GM19438 (cell line): ENCODE measurements at regions not wholly inside any gene's neighbourhood (a gene's known extent, or its start where the extent isn't known, plus 50 kb on each side); places are given as distances from the start of the nearest gene placed in this dataset.
"Not testable (repeated sequence)": the region's sequence is repeated elsewhere in the genome, so short reads cannot be mapped to it uniquely, and the experiment has no call there.

ENCODE experiments used
- ATAC-seq: cut with Tn5 transposase; IDR thresholded peaks from one replicate; pipeline ENCODE4 v1.9.1; 2021; ENCODE audit warnings: low read depth; ENCODE audit not compliant: unreplicated experiment

DNA sequence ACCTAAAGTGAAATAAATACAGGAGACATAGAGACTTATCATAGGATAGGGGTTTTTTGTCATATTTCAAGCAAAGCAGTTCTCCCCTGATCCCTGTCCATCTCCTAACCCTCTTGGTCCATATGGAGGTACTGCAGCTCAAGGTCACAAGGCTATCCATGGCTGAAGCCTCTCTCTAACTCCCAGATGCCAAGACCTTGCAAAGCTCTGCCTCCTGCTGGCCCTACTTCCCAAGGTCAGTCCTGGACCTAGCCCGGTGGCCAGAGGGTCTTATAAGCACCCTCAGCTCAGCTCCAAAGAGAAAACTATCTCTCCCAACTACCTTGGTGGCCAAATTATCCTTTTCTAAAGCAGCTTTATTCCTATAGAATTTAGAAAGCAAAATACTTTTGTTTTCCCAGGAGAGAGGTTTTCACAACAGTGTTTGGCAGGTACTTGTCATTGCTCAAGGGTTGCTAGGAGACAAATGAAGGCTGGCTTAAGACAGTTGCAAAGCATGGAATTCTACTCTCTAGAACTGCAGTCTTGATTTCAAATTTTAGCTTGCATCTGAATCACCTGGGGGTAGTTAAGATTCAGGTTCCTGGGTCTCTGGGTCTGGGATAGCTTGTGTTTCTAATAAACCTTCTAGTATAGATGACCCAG lies 121.5 kb downstream of the XCL2 start:
- no peak for ATAC-seq

DNA sequence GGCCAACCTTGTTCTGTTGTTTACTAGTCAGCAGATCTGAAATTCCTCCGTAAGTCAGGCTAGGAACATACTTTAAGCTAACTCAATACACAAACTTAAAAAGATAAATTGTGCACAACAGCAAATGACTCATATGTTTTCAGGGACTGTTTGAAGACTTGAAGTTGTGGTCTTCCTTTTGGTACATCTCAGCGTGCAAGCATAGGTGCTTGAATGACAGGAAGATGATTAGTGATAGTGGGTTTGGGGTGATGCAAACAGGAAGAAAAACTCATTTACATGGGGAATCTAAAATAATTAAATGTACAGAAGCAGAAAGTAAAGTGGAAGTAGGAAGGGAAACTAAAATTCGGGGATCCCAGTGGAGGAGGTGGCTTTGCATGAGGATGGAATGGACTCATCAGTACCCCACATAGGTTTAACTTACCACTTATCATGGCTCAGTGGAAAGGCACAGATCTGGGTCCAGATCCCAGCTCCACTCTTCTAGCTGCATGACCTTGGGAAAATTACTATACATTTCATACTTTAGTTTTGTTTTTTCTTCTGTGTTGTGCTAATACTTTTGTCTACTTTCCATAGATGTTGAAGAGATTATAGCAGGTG lies 122.3 kb downstream of the XCL2 start:
- no peak for ATAC-seq

DNA sequence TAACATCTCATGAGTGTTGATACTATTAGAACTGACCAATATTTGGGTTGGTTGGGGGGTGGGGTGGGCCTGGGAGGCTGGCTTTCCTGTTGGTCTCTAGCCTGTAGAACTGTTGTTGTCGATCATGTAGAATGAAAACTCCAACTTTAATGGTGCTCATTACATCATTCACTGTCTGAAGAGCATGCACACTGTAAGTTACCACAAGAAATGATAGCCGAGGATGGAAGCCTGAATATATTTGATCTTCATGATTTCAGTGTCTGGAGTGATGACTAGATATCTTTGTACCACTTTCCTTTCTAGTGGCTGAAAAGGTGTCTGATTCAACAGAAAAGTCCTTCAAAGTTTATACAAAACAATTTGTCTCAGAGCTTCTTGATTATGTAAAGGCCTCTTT lies 123.6 kb downstream of the XCL2 start:
- ATAC-seq: no peak

DNA sequence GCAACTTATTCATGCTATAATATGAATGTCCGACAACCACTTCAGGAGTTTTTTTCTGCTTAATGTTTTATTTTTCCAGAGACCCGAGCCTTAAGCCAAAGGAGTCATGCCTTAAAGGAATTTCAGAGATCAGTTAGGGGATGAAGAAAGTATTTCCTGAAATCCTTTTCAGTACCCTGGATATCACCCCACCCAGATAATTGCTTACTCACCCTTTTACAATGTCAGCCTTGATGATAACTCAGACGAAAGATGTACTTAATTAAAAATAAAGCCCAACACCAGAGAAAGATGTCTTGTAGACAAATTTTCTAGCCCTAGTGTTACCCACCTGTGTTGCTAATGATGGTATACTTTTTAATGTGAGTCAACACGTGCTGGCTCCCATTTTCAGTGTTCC lies 124.1 kb downstream of the XCL2 start:
- no peak for ATAC-seq

DNA sequence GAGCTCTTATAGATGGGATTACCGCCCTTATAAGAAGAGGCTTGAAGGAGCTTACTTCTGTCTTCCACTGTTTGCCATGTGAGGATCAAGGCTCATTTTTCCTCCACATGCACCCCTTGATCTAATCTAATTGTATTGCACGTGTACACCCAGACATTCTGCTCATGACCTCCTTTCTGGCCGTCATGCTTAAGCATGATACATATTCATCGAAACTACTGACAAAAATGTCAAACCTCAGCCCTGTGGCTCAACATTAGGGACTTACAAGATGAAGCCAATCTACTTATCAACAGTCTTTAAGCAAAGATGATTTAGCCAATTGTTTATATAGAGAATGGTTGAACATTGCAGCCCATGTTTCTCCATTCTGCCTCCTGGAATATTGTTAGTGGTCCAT lies 127.6 kb downstream of the XCL2 start:
- no peak for ATAC-seq

DNA sequence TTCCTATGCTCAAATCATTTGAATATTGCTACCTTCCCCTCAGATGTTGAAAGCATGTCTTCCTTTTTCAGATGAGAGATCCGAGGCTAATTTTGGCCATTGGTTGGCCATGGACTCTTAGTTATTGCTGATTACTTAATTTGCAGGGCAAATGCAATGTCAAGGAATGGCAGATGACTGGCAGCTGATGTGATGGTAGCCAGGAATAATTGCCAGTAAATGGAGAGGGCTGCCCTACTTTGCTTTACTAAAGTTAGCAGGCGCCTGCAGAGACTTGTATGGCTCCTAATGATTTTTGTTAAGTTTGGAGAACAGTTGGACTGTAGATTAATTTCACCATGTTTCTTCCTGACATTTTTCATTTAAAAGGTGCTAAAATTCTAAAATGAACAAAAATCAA lies 128.9 kb downstream of the XCL2 start:
- no peak for ATAC-seq

DNA sequence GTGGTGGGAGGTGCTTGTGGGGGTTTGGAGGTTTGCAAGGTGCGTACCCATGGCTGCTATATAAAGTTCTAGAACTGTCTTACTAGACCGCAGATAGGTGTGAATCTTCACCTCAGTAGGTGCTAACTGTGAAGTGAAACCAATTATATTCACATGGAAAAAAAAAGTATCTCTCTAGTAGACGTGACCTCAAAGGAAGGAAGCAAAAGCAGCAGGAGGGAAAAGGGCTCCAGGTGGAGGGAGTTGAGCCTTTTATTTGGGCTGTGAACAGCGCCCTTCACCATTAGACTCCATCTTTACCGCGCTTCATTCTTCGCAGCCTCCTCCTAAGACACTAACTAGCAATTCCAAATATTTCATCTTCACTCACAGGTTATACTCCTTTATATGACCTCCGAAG lies 129.8 kb downstream of the TBX19 start:
- ATAC-seq: no peak

DNA sequence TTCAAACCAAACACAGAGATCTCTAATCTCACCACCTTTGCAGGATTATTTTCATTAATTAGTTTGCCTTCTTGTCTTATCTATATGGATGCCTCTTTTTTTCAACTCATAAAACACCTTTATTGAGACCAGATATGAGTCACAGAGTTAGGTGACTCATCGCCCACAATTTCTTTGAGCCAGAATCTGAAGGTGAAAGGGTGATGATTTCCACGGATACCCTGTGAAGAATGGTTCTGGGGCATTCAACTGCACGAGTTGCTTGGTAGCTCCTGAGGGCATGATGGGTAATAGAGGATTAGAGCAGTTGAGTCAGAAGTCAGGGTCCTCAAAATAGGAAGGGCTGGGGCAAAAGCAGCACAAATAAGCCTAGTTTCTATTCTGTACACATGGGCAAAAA lies 128.2 kb downstream of the TBX19 start:
- ATAC-seq: no peak

DNA sequence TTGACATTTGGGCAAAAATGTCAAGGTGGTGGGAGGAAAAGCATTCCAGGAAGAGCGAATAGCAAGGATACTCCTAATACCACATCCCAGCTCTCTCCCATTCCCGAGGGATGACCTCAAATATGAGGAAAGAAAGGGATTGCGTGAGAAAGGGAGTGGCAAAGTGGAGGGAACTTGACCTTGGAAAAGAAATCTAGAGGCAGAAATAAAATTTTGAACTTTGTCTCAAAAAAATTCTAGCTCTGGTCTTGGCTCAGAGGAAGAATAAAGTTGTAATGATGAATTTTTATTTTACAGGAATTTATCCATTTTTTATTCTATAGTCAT lies 127.8 kb downstream of the TBX19 start:
- no peak for ATAC-seq

DNA sequence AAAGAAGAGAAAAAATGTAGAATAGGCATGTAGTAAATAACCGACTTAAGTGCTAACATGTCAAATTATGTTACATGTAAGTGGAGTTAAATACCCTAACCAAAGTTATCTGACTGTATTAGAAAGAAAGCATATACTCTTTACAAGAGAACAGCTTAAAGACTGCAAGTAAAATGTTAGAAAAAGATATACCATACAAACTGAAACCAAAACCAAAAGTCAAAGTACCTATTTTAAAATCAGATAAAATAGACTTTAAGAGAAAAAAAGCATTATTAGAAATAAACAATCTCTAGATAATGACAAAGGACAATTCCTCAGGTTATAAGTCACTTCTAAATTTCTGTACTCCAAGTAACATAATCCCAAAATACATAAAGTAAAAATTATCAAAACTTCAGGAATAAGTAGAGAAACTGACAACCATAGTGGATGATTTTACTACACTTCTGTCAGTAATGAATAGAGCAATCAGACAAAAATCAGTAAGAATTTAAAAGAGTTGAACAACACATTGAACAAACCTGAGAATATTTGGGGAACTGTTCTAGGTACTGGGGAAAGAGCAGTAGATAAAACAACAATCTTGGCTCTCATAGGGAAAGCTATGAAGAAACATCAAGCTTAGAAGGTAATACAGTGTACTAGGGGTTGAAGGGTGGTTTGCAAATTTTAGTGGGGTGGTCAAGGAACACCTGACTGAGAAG lies 127.3 kb downstream of the TBX19 start:
- ATAC-seq: no peak

DNA sequence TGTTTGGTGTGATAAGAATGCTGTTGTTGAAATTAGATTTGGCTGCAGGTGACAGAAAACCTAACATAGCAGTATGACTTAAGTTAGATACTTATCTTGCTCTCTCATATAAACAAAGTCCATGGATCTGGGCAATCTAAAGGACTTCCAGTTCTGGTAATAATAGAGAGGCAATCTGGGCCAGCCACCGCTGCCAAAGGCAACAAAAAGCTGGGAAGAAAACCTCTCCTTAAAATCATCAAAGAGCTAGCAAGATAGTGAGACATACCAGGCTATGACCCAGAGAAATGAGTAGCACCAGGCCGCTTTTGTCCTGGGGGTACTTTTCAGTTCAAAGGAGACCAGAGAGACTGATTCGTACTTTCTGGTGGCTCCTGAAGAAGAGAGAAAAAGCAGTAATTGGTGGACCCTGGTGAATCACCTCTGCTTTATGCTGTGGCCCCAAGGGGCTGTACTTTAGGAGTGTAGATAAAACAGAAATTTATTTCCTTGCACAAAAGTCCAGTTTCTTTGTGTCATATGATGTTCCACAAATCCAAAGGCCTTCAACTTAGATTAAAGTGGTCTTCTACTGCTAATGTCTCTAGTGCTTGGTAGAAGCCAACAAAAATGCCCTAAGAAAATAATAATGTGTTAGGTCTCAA lies 125.4 kb downstream of the TBX19 start:
- ATAC-seq: no peak

DNA sequence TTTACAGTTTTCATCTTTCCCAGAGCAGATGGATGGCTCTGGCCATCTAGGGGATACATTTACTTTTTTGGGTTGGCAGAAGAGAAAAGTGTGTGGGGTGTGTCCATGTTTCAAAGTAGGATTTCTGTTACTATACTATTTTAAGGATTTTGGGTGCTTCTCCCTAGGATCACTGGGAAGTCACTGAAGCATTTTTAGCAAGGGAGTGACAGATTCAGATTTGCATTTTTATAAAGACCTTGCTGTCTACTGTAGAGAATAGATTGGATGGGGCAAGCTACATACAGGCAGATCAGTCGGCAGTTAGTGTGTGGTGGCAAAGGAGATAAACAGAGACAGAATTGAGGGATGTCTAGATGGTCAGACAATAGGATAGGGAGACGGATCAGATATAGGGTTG lies 122.5 kb downstream of the TBX19 start:
- no peak for ATAC-seq

DNA sequence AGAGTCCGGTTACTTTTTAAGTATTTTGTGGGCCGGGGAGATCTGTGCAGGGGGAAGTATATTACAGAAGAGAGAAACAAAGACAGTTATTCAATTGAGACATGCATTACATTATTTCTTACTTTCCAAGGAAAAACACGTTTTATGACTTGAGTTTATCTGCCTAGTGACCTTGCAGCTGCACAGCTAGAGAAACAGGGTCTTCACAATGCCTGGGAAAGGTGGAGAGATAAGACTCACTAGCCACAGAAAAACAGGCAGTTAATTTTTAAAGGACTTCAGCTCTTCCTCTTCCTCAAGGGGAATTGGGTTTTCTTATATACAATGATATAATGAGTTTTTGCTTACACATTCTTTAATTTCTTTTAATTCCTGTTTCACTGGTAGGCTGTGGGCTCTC lies 121.8 kb downstream of the TBX19 start:
- ATAC-seq: not testable (repeated sequence)

DNA sequence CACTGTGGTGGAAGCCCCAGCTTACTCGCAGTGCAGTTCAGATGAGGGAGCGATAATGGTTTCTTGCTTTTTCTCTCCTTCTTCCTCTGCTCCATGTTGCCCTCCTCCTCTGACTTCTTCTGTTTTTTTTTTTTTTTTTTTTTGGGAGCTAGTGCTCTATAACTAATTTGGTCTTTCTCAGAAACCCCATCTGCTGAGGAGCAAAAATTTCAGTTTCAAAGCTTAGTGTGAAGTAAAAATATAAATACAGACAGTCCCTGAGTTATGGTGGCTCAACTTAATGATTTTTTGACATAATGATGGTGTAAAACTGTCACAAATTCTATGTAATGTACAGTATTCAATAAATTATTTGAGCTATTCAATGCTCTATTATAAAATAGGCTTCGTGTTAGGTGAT lies 120.7 kb downstream of the TBX19 start:
- no peak for ATAC-seq

DNA sequence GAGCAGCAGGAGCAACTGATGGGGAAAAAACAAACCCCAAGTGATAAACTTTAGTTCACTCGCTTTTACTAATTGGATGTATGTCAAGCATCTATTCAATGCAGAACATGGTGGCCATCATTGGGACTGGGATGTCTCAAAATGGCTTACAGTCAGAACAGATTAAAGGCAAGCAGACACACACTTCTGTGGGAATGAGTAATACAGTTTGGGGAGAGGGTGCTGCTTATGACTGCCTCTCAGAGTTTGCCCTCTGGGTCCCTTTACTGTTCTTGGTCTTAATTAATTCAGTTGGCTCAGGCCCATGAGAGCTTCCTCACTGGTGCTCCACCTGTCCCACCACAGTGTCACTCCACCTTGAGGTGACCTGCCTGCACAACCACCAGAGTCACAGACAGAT lies 119.5 kb downstream of the TBX19 start:
- no peak for ATAC-seq

DNA sequence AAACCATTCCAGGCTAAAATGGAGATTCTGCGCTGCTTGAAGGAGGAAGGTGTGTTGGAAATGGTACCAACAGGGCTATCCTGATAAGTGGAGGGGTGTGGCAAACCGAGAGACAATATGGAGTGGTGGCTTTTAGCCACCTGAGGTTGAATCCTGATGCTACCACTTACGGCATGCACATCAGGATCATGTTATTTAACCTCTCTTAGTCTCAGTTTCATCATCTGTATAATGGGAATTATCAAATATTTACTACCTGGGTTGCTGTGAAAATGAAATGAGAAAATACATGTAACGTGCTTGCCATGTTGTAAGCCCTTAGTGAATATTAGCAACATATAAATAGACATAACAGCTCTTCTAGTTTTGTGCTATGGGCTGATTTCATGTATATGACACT lies 117.1 kb downstream of the TBX19 start:
- no peak for ATAC-seq

DNA sequence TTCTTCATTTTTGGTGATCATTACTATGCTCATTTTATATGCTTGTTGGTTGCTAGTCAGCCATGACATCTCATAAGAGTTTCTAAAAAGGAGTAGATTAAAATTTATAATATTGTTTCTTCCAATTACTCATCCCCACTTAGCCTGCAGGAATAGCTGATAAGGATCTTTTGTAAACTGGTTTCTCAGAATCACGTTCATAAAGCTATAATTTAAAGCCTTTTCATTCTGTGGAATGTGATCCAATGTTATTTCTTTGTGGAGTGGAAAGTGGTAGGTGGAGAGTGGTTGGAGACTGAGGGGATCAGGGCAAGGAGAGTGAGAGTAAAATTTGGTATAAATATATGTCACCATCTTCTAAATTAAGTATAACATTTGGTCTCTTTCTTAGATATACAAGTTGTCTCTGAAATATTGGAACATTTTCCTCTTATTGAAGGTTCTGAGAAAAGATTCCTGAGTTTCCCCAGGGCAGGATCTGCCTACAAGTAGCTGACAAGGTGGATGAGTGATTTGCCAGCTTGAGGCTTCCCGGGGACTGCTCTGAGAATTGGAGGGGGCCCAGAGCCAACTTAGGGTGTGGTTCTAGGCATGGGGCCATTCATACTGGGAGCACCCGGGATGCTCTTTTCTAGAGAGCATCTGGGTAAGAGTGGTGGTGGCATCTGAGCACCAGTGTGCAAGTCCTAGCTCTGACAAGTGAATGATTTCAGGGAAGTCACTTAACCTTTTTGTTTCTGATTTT lies 116.4 kb downstream of the TBX19 start:
- ATAC-seq: no peak

DNA sequence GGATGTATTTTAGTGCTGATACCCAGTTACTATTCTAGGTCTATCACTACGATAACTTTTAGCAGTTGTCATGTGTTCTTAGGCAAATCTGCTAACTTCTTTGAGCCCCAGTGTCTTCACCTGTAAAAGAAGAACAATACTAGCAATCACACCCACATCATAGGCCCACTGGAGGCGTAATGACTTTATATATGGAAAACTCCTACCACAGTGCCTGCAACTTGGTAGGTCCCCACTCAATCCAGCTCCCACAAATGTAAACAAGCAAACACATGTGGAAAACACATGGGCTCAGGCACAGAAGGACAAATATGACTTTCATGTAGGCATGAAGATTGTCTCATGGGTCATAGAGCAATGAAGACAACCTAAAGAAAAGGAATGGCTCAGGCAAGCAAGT lies 115.8 kb downstream of the TBX19 start:
- ATAC-seq: no peak

DNA sequence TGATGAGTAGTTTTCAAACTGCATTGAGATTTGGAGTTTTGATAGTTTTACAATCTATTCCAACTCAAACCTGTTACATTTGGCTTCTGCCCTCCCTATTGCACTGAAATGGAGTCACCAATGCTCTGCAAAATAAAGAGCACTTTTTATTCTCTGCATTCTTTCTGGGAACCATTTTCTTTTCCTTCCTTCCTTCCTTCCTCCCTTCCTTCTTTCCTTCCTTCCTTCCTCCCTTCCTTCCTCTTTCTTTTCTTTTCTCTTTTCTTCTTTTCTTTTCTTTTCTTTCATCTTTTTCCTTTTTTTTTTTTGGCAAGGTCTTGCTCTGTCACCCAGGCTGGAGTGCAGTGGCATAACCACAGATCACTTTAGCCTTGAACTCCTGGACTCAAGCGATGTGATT lies 114.2 kb downstream of the TBX19 start:
- no peak for ATAC-seq

DNA sequence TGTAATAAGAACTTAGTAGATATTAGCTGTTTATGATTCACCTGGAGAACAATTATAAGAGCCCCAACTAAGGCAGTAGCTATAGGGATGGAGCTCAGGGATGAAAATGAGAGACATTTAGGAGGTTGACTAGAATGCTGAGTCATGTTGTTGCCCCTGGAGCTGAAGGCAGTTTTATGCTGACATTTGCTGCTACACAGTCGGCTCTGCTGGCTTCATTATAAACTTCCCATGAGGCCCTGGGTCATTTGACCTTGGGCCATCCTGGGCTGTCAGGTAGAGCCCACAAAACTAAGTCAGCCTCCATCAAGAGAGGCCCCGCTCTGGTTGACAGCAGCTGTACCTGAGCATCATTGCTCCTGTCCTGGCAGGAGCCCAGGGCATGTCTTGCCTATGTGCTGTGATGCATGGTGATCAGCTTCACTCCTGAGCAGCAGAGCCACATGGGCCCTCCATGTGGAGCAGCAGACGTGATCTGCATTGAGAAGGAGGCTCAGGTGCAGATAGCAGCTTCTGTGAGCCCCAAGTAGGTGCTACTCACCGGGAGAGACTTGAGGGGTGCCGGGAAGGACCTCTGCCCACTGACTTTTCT lies 112.4 kb downstream of the TBX19 start:
- no peak for ATAC-seq
